GM12872 (cell line): ENCODE measurements at regions not wholly inside any gene's neighbourhood (a gene's known extent, or its start where the extent isn't known, plus 50 kb on each side); places are given as distances from the start of the nearest gene placed in this dataset.

Experiments
- CTCF ChIP-seq: IDR thresholded peaks from 3 replicates; pipeline ENCODE4 v1.5.1; 2011; ENCODE audit warnings: low read depth, mild to moderate bottlenecking, low read length, moderate library complexity; ENCODE audit not compliant: insufficient read depth

DNA sequence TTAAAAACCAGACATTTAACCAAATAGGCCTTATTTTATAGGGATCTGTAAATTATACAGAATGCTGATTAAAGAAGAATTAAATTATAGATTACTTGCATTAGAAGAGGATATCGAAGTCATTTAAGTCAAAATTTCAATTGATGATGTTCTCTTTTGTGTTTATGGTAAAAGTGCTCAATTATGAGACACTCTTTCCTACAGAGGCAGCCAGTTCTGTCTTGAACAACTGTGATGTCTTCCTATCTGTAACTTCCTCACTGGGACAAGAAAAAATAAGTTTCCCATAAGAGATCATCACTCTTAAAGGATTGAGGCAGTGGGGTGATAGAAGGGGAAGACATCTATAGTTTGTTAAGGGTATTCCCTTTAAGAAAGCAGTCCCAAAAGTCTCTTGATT lies 613.5 kb downstream of the INSC start:
- TF ChIP-seq CTCF: no peak

- no peak for TF ChIP-seq CTCF
These were observed 615.7 kb downstream of the INSC start for GRCh38 chr11:15730263-15730994.

DNA sequence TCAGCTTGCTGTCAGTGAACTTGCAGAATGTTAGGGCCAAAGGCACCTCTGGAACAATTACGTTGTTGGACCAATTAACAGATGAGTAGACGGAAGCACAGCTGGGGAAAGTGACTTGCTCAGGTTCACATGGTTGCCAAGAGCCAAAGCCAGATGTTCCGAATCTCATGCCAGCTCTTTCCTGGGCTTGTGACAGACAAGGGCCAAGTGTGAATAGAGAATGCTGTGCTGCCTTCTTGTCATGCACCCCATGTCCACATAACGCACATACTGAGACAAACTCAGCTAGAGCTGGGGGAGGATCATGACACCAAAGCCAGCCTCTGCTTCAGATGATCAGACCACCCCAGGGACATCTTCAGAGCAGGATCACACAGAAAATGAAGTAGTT lies 616.3 kb downstream of the INSC start:
- TF ChIP-seq CTCF: no peak

DNA sequence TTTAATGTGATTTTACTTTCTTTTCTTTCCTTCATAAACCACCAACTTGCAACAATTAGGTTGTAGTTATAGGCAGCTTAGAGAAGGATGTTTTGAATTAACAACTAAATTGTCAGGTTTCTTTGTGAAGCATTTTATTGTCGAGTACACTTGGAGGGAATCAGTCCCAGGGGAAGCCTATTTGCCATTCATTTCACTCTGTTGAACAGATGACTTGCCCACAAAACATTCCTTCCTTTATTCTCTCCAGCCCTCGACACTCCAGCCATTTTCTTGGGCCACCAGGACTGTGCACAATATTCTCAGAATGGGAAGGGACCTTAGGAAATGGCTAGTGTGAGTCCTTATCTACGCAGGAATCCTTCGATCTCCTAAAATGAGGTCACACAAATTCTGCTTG lies 620.6 kb downstream of the SOX6 start:
- TF ChIP-seq CTCF: no peak

GRCh38 chr11:15737320-15737719 lies 619.0 kb downstream of the SOX6 start:
- no peak for TF ChIP-seq CTCF

- TF ChIP-seq CTCF: no peak
These were observed 617.4 kb downstream of the SOX6 start for GRCh38 chr11:15738931-15739330.

- TF ChIP-seq CTCF: no peak
These were observed 613.5 kb downstream of the SOX6 start for GRCh38 chr11:15742626-15743519.
